ENCODE measurements at regions not wholly inside any gene's neighbourhood (a gene's known extent, or its start where the extent isn't known, plus 50 kb on each side); places are given as distances from the start of the nearest gene placed in this dataset.

- peak; percentile 70 for FAIRE-seq
- POLR2A ChIA-PET = no interaction called here
- CTCF ChIA-PET = interaction anchor here (0.8 to 1.9 kb wide), 2 partner anchors 17 to 484 kb away, joined by 3 to 5 read pairs; partner anchors contain the start of gene TLE3
- Histone ChIP-seq H3K4me2 (no peak overlapping the region), H3K9me3 (no peaks in the 10 kb centered on the region), H3K4me3 (no peak overlapping the region), H3K27ac (no peak overlapping the region), H3K4me1 (no peaks in the 10 kb centered on the region)
- no peak for ATAC-seq
- TF ChIP-seq KDM1A (IDR thresholded peaks at IDR 0.05; ENCODE audit: low read depth) (no peak), BCL3 (IDR thresholded peaks at IDR 0.05) (no peak), MAFK (IDR thresholded peaks at IDR 0.05; ENCODE audit: partially characterized antibody) (no peak), NR3C1 (IDR thresholded peaks at IDR 0.05) (no peak), PHF8 (IDR thresholded peaks at IDR 0.05; ENCODE audit: borderline replicate concordance, low read depth) (no peak), EHMT2 (IDR thresholded peaks at IDR 0.05; ENCODE audit: low read depth) (no peak), RARB (CRISPR knock-in tag; IDR thresholded peaks at IDR 0.05) (no peak), HEYL (CRISPR knock-in tag; IDR thresholded peaks at IDR 0.05) (no peak), ZSCAN20 (CRISPR knock-in tag; IDR thresholded peaks at IDR 0.05) (no peak), POLR2AphosphoS2 (conservative IDR thresholded peaks at IDR 0.05; ENCODE audit: low read length) (no peak)
- TF ChIP-seq, protein P1, sequence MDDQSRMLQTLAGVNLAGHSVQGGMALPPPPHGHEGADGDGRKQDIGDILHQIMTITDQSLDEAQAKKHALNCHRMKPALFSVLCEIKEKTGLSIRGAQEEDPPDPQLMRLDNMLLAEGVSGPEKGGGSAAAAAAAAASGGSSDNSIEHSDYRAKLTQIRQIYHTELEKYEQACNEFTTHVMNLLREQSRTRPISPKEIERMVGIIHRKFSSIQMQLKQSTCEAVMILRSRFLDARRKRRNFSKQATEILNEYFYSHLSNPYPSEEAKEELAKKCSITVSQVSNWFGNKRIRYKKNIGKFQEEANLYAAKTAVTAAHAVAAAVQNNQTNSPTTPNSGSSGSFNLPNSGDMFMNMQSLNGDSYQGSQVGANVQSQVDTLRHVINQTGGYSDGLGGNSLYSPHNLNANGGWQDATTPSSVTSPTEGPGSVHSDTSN (IDR thresholded peaks at IDR 0.05) = no peak
- TF ChIP-seq, protein P2, sequence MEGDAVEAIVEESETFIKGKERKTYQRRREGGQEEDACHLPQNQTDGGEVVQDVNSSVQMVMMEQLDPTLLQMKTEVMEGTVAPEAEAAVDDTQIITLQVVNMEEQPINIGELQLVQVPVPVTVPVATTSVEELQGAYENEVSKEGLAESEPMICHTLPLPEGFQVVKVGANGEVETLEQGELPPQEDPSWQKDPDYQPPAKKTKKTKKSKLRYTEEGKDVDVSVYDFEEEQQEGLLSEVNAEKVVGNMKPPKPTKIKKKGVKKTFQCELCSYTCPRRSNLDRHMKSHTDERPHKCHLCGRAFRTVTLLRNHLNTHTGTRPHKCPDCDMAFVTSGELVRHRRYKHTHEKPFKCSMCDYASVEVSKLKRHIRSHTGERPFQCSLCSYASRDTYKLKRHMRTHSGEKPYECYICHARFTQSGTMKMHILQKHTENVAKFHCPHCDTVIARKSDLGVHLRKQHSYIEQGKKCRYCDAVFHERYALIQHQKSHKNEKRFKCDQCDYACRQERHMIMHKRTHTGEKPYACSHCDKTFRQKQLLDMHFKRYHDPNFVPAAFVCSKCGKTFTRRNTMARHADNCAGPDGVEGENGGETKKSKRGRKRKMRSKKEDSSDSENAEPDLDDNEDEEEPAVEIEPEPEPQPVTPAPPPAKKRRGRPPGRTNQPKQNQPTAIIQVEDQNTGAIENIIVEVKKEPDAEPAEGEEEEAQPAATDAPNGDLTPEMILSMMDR (IDR thresholded peaks at IDR 0.05) = no peak
- WGBS (ENCODE audit: missing lambda C conversion rate) = 95% methylated on average over 2 of the region's 2 CpGs
- DNase-seq (ENCODE audit: low read depth in 1 of 2, low spot score in 1 of 2) = no peak
Observed at GRCh38 chr15:69613988-69614387, 161.4 kb downstream of the RPLP1 start.

GRCh38 chr15:69615736-69616135, 163.1 kb downstream of the RPLP1 start:
- Histone ChIP-seq H3K4me1 (no peaks in the 10 kb centered on the region), H3K9me3 (no peaks in the 10 kb centered on the region), H3K4me2 (no peak overlapping the region), H3K27ac (peak overlapping the region in 1 of 2 experiments; percentile 33; a peak in 1 of 6 replicates), H3K4me3 (no peak overlapping the region)
- WGBS (ENCODE audit: missing lambda C conversion rate) = 61% methylated on average over 5 of the region's 5 CpGs
- TF ChIP-seq POLR2AphosphoS2 (conservative IDR thresholded peaks at IDR 0.05; ENCODE audit: low read length) (no peak), MAFK (IDR thresholded peaks at IDR 0.05; ENCODE audit: partially characterized antibody) (no peak), JUN (IDR thresholded peaks at IDR 0.05) (no peak), HOXB13 (CRISPR knock-in tag; IDR thresholded peaks at IDR 0.05; ENCODE audit: low read depth) (no peak), CHD4 (IDR thresholded peaks at IDR 0.05; ENCODE audit: borderline replicate concordance) (no peak), HEYL (CRISPR knock-in tag; IDR thresholded peaks at IDR 0.05) (no peak), JUNB (IDR thresholded peaks at IDR 0.05) (no peak), BHLHE40 (IDR thresholded peaks at IDR 0.05; ENCODE audit: low read depth, low read length) (no peak), BCL3 (IDR thresholded peaks at IDR 0.05) (no peak), GATA3 (IDR thresholded peaks at IDR 0.05; ENCODE audit: borderline replicate concordance) (no peak), NPAS2 (CRISPR knock-in tag; IDR thresholded peaks at IDR 0.05; ENCODE audit: borderline replicate concordance) (no peak)
- TF ChIP-seq, protein P3, sequence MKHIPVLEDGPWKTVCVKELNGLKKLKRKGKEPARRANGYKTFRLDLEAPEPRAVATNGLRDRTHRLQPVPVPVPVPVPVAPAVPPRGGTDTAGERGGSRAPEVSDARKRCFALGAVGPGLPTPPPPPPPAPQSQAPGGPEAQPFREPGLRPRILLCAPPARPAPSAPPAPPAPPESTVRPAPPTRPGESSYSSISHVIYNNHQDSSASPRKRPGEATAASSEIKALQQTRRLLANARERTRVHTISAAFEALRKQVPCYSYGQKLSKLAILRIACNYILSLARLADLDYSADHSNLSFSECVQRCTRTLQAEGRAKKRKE (CRISPR knock-in tag; IDR thresholded peaks at IDR 0.05; ENCODE audit: low read depth) = no peak
- TF ChIP-seq, protein P2 (IDR thresholded peaks at IDR 0.05) = no peak
- TF ChIP-seq, protein P1 (IDR thresholded peaks at IDR 0.05) = no peak
- no peak for DNase-seq (ENCODE audit: low read depth in 1 of 2, low spot score in 1 of 2)
- CTCF ChIA-PET = interaction anchor here (1.3 to 1.4 kb wide), 2 partner anchors 10 to 22 kb away, joined by 3 read pairs; no protein-coding TSS in a partner anchor
- ATAC-seq = no peak
- POLR2A ChIA-PET = no interaction called here
- FAIRE-seq = no peak
